ENCODE measurements at regions not wholly inside any gene's neighbourhood (a gene's known extent, or its start where the extent isn't known, plus 50 kb on each side); places are given as distances from the start of the nearest gene placed in this dataset.

DNA sequence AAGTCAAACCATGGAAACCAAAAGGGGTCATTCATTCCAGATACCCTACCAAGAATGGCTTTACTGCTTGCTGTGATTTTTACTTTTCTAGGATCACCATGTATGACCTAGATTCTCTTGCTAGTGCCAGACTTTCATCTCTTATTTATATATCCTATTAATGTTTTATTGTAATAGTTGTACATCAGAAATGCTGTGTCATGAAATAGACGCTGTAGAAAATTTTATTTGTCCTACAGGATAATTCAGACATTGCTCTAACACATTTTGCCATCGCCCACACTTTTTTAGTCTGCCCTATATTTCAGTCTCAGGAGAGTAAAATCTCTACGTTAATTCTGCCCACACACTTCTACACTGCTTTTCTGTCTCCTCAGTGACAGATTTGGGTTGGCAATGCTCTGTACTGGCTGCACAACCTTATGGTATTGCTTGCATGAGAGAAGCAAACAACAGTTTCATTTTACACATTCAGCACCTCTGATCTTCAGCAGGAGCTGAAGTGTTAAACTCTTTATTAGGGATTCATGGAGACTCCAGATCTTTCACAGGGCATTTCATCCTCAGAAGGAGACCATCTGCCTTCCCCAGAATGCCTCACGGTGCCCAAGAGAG is 871.8 kb upstream of the CHAC2 start:
- H3K9me3 ChIP-seq, result peaks cover 0 to 4% (median 0%) of the 10 kb centered on the region in 4 donors
- no peak for DNase-seq
- no peak overlapping the region for H3K4me3 ChIP-seq
- no peaks in the 10 kb centered on the region for H3K4me1 ChIP-seq
- no peaks in the 10 kb centered on the region for H3K27me3 ChIP-seq
- 73 to 78% methylated on average over 4 of the region's 4 CpGs for WGBS, 2 donors
- no peak overlapping the region for H3K27ac ChIP-seq
- TF ChIP-seq, protein P1, sequence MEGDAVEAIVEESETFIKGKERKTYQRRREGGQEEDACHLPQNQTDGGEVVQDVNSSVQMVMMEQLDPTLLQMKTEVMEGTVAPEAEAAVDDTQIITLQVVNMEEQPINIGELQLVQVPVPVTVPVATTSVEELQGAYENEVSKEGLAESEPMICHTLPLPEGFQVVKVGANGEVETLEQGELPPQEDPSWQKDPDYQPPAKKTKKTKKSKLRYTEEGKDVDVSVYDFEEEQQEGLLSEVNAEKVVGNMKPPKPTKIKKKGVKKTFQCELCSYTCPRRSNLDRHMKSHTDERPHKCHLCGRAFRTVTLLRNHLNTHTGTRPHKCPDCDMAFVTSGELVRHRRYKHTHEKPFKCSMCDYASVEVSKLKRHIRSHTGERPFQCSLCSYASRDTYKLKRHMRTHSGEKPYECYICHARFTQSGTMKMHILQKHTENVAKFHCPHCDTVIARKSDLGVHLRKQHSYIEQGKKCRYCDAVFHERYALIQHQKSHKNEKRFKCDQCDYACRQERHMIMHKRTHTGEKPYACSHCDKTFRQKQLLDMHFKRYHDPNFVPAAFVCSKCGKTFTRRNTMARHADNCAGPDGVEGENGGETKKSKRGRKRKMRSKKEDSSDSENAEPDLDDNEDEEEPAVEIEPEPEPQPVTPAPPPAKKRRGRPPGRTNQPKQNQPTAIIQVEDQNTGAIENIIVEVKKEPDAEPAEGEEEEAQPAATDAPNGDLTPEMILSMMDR (IDR thresholded peaks at IDR 0.05), result no peak
- no peak for TF ChIP-seq POLR2A (IDR thresholded peaks at IDR 0.05)
- no peak for TF ChIP-seq EP300 (IDR thresholded peaks at IDR 0.05)
- no peak for TF ChIP-seq POLR2AphosphoS5 (IDR thresholded peaks at IDR 0.05)
- H3K36me3 ChIP-seq, result no peaks in the 10 kb centered on the region
- intact Hi-C loops (cut with DNase I), result no loop called here

DNA sequence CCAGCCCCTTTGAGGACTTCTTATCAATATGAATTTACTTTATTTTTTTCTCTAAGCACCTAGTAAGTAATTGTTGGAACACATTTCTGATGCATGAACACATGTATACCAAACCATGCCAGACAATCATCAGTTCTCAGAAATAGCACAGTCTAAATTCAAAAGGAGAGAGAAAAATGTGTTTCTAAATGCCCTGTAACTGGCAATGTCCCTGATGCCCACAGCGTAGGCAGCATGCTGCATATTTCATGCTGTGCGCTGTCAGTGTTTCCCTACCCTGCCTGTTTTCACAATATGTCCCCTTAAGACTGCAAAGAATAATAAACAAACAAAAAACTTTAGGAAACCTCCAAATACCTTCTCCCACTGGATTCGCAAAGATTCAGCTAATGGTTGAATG is 881.0 kb upstream of the CHAC2 start:
- no peak for DNase-seq
- no peaks in the 10 kb centered on the region for H3K27me3 ChIP-seq
- no peak overlapping the region for H3K4me3 ChIP-seq
- no peaks in the 10 kb centered on the region for H3K36me3 ChIP-seq
- intact Hi-C loops (cut with DNase I), result no loop called here
- H3K4me1 ChIP-seq, result no peaks in the 10 kb centered on the region
- H3K27ac ChIP-seq, result no peak overlapping the region
- H3K9me3 ChIP-seq, result no peaks in the 10 kb centered on the region
- WGBS, 2 donors, result 89 to 93% methylated on average over 3 of the region's 3 CpGs
- TF ChIP-seq POLR2A (IDR thresholded peaks at IDR 0.05) (no peak), EP300 (IDR thresholded peaks at IDR 0.05) (no peak), POLR2AphosphoS5 (IDR thresholded peaks at IDR 0.05) (no peak)
- TF ChIP-seq, protein P1 (IDR thresholded peaks at IDR 0.05), result no peak

GRCh38 chr2:52884761-52885352 is 882.7 kb upstream of the CHAC2 start:
- Histone ChIP-seq H3K4me1 (peaks cover 0 to 4% (median 1%) of the 10 kb centered on the region in 4 donors), H3K36me3 (no peaks in the 10 kb centered on the region), H3K4me3 (no peak overlapping the region), H3K27ac (no peak overlapping the region), H3K9me3 (no peaks in the 10 kb centered on the region), H3K27me3 (no peaks in the 10 kb centered on the region)
- WGBS, 2 donors, result 68 to 74% methylated on average over 3 of the region's 3 CpGs
- intact Hi-C loops (cut with DNase I), result no loop called here
- TF ChIP-seq EP300 (IDR thresholded peaks at IDR 0.05) (no peak), POLR2AphosphoS5 (IDR thresholded peaks at IDR 0.05) (no peak), POLR2A (IDR thresholded peaks at IDR 0.05) (no peak)
- TF ChIP-seq, protein P1 (IDR thresholded peaks at IDR 0.05), result no peak
- DNase-seq, result no peak

DNA sequence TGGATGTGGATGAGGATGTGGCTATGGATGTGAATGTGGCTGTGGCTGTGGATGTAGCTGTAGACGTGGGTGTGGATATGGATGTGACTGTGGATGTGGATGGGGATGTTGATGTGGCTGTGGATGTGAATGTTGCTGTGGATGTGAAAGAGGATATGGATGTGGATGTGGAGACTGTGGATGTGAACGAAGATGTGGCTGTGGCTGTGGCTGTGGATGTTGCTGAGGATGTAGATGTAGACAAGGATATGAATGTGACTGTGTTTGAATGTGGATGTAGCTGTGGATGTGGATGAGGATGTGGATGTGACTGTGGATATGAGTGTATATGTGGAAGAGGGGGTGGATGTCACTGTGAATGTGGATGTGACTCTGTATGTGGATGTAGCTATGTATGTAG is 884.6 kb upstream of the CHAC2 start:
- TF ChIP-seq, protein P1 (IDR thresholded peaks at IDR 0.05), result no peak
- TF ChIP-seq POLR2AphosphoS5 (IDR thresholded peaks at IDR 0.05), result no peak
- TF ChIP-seq POLR2A (IDR thresholded peaks at IDR 0.05), result no peak
- no peak for TF ChIP-seq EP300 (IDR thresholded peaks at IDR 0.05)
- H3K9me3 ChIP-seq, result no peaks in the 10 kb centered on the region
- no peak overlapping the region for H3K4me3 ChIP-seq
- H3K36me3 ChIP-seq, result no peaks in the 10 kb centered on the region
- H3K27me3 ChIP-seq, result no peaks in the 10 kb centered on the region
- no peak for DNase-seq
- peaks cover 0 to 4% (median 1%) of the 10 kb centered on the region in 4 donors for H3K4me1 ChIP-seq
- intact Hi-C loops (cut with DNase I), result no loop called here
- no peak overlapping the region for H3K27ac ChIP-seq
- 64 to 87% methylated on average over 2 of the region's 2 CpGs for WGBS, 2 donors

Data from sigmoid colon (tissue), 6 donors.